ENCODE measurements at regions not wholly inside any gene's neighbourhood (a gene's known extent, or its start where the extent isn't known, plus 50 kb on each side); places are given as distances from the start of the nearest gene placed in this dataset.

- POLR2A ChIA-PET (ENCODE audit: low non-redundant PET): no interaction called here
- intact Hi-C loops (cut with micrococcal nuclease; ENCODE audit: unreplicated experiment): no loop called here
- H3K27ac ChIP-seq (ENCODE audit: low read depth, low read length, poor library complexity, severe bottlenecking): no peak overlapping the region
- no peak overlapping the region for H3K4me3 ChIP-seq (ENCODE audit: low read depth, low read length, poor library complexity, severe bottlenecking)
- H3K9me3 ChIP-seq (ENCODE audit: low read depth, low read length, poor library complexity, severe bottlenecking): no peaks in the 10 kb centered on the region
- no peak for TF ChIP-seq CTCF (conservative IDR thresholded peaks at IDR 0.05; ENCODE audit: low read depth, low read length)
- TF ChIP-seq EZH2 (IDR thresholded peaks at IDR 0.05; ENCODE audit: borderline replicate concordance, low read depth, low read length, poor library complexity, severe bottlenecking): no peak
- no peaks in the 10 kb centered on the region for H3K4me1 ChIP-seq (ENCODE audit: insufficient read depth, low read length, poor library complexity, severe bottlenecking)
- BruUV-seq (replicated peaks): no TSS peak
- CTCF ChIA-PET: no interaction called here
- no peaks in the 10 kb centered on the region for H3K36me3 ChIP-seq (ENCODE audit: insufficient read depth, low read length, poor library complexity, severe bottlenecking)
- no peak for DNase-seq (ENCODE audit: low spot score)
- H3K27me3 ChIP-seq (replicated peaks; ENCODE audit: insufficient read depth, low read depth, low read length, poor library complexity): no peaks in the 10 kb centered on the region
These were observed 306.5 kb downstream of the PLOD2 start for GRCh38 chr3:145854499-145854898.

GRCh38 chr3:145857956-145858355, 303.0 kb downstream of the PLOD2 start:
- TF ChIP-seq CTCF (conservative IDR thresholded peaks at IDR 0.05; ENCODE audit: low read depth, low read length) (no peak), EZH2 (IDR thresholded peaks at IDR 0.05; ENCODE audit: borderline replicate concordance, low read depth, low read length, poor library complexity, severe bottlenecking) (no peak)
- POLR2A ChIA-PET (ENCODE audit: low non-redundant PET): no interaction called here
- no peaks in the 10 kb centered on the region for H3K27me3 ChIP-seq (replicated peaks; ENCODE audit: insufficient read depth, low read depth, low read length, poor library complexity)
- no peak for DNase-seq (ENCODE audit: low spot score)
- no peak overlapping the region for H3K27ac ChIP-seq (ENCODE audit: low read depth, low read length, poor library complexity, severe bottlenecking)
- CTCF ChIA-PET: no interaction called here
- H3K36me3 ChIP-seq (ENCODE audit: insufficient read depth, low read length, poor library complexity, severe bottlenecking): no peaks in the 10 kb centered on the region
- intact Hi-C loops (cut with micrococcal nuclease; ENCODE audit: unreplicated experiment): no loop called here
- BruUV-seq (replicated peaks): no TSS peak
- no peaks in the 10 kb centered on the region for H3K4me1 ChIP-seq (ENCODE audit: insufficient read depth, low read length, poor library complexity, severe bottlenecking)
- H3K4me3 ChIP-seq (ENCODE audit: low read depth, low read length, poor library complexity, severe bottlenecking): no peak overlapping the region
- H3K9me3 ChIP-seq (ENCODE audit: low read depth, low read length, poor library complexity, severe bottlenecking): no peaks in the 10 kb centered on the region

GRCh38 chr3:145864336-145864735, 296.6 kb downstream of the PLOD2 start:
- H3K27ac ChIP-seq (ENCODE audit: low read depth, low read length, poor library complexity, severe bottlenecking): no peak overlapping the region
- H3K4me3 ChIP-seq (ENCODE audit: low read depth, low read length, poor library complexity, severe bottlenecking): no peak overlapping the region
- TF ChIP-seq EZH2 (IDR thresholded peaks at IDR 0.05; ENCODE audit: borderline replicate concordance, low read depth, low read length, poor library complexity, severe bottlenecking) (no peak), CTCF (conservative IDR thresholded peaks at IDR 0.05; ENCODE audit: low read depth, low read length) (no peak)
- no TSS peak for BruUV-seq (replicated peaks)
- H3K4me1 ChIP-seq (ENCODE audit: insufficient read depth, low read length, poor library complexity, severe bottlenecking): no peaks in the 10 kb centered on the region
- H3K9me3 ChIP-seq (ENCODE audit: low read depth, low read length, poor library complexity, severe bottlenecking): no peaks in the 10 kb centered on the region
- ChIA-PET CTCF (no interaction called here), POLR2A (ENCODE audit: low non-redundant PET) (no interaction called here)
- intact Hi-C loops (cut with micrococcal nuclease; ENCODE audit: unreplicated experiment): no loop called here
- H3K27me3 ChIP-seq (replicated peaks; ENCODE audit: insufficient read depth, low read depth, low read length, poor library complexity): no peaks in the 10 kb centered on the region
- DNase-seq (ENCODE audit: low spot score): no peak
- H3K36me3 ChIP-seq (ENCODE audit: insufficient read depth, low read length, poor library complexity, severe bottlenecking): no peaks in the 10 kb centered on the region

Data from A673 (cell line).